Naive B cell (primary cell): ENCODE measurements at regions not wholly inside any gene's neighbourhood (a gene's known extent, or its start where the extent isn't known, plus 50 kb on each side); places are given as distances from the start of the nearest gene placed in this dataset.
"Not testable (repeated sequence)": the region's sequence is repeated elsewhere in the genome, so short reads cannot be mapped to it uniquely, and the experiment has no call there.

Source experiments
- ATAC-seq, 2 donors: fragments of 150-1000 bp; cut with Tn5 transposase; 2 replicates each; pipeline ENCODE4 v1.10.0; 2021; ENCODE audit warnings: low read depth in 2 of 2, mild to moderate bottlenecking in 2 of 2, moderate library complexity in 2 of 2
- DNase-seq: peaks from one replicate; pipeline ENCODE4 v3.0.0; 2022
- H3K27ac Mint-ChIP-seq, 6 donors: one replicate each; pipeline ENCODE4 v1.8.0; 2020 to 2022; ENCODE audit warnings: mild to moderate bottlenecking in 6 of 6, mixed read lengths in 6 of 6, moderate library complexity in 5 of 6, inconsistent platforms in 2 of 6
- H3K27me3 Mint-ChIP-seq, 3 donors: one replicate each; pipeline ENCODE4 v1.8.0; 2021 to 2022; ENCODE audit warnings: mixed read lengths in 3 of 3, mild to moderate bottlenecking in 1 of 3
- H3K36me3 Mint-ChIP-seq, 2 donors: one replicate each; pipeline ENCODE4 v1.8.0; 2020 to 2022; ENCODE audit warnings: mixed read lengths in 2 of 2, inconsistent platforms in 1 of 2, mild to moderate bottlenecking in 1 of 2
- H3K4me1 Mint-ChIP-seq, 3 donors: one replicate each; pipeline ENCODE4 v1.8.0; 2020 to 2022; ENCODE audit warnings: mixed read lengths in 3 of 3, inconsistent platforms in 1 of 3, mild to moderate bottlenecking in 1 of 3, moderate library complexity in 1 of 3
- H3K4me3 Mint-ChIP-seq, 8 donors: one replicate each; pipeline ENCODE4 v1.8.0; 2020 to 2022; ENCODE audit warnings: mild to moderate bottlenecking in 8 of 8, mixed read lengths in 8 of 8, moderate library complexity in 8 of 8, inconsistent platforms in 2 of 8
- H3K9me3 Mint-ChIP-seq, 7 donors: one replicate each; pipeline ENCODE4 v1.8.0; 2020 to 2022; ENCODE audit warnings: mixed read lengths in 7 of 7, mild to moderate bottlenecking in 5 of 7, inconsistent platforms in 2 of 7, moderate library complexity in 1 of 7

- Mint-ChIP-seq H3K4me3 (no peak overlapping the region), H3K27me3 (no peaks in the 10 kb centered on the region), H3K4me1 (no peaks in the 10 kb centered on the region), H3K9me3 (peaks cover 8 to 26% (median 15%) of the 10 kb centered on the region in 7 donors), H3K27ac (no peak overlapping the region), H3K36me3 (peaks cover 0 to 10% of the 10 kb centered on the region in 2 donors)
- ATAC-seq (no peak), DNase-seq (no peak)
Measured at GRCh38 chr6:141992109-141992508, 140.6 kb upstream of the GJE1 start.

- no peaks in the 10 kb centered on the region for H3K4me1 Mint-ChIP-seq
- H3K9me3 Mint-ChIP-seq, result peaks cover 0 to 13% (median 7%) of the 10 kb centered on the region in 7 donors
- ATAC-seq, result no peak
- no peak overlapping the region for H3K27ac Mint-ChIP-seq
- H3K27me3 Mint-ChIP-seq, result no peaks in the 10 kb centered on the region
- no peak for DNase-seq
- peaks cover 0 to 10% of the 10 kb centered on the region in 2 donors for H3K36me3 Mint-ChIP-seq
- no peak overlapping the region for H3K4me3 Mint-ChIP-seq
Measured at GRCh38 chr6:141990840-141991239, 141.9 kb upstream of the GJE1 start.

GRCh38 chr6:141989706-141989959 is 143.1 kb upstream of the GJE1 start:
- DNase-seq (no peak), ATAC-seq (no peak)
- Mint-ChIP-seq H3K27ac (no peak overlapping the region), H3K36me3 (no peaks in the 10 kb centered on the region), H3K4me3 (no peak overlapping the region), H3K4me1 (no peaks in the 10 kb centered on the region), H3K27me3 (no peaks in the 10 kb centered on the region), H3K9me3 (peaks cover 0 to 5% (median under 1%) of the 10 kb centered on the region in 7 donors)

GRCh38 chr6:141988954-141989705 is 143.6 kb upstream of the GJE1 start:
- H3K9me3 Mint-ChIP-seq, result peaks cover 0 to 5% (median 0%) of the 10 kb centered on the region in 7 donors
- ATAC-seq, result no peak
- no peaks in the 10 kb centered on the region for H3K36me3 Mint-ChIP-seq
- DNase-seq, result no peak
- H3K27ac Mint-ChIP-seq, result no peak overlapping the region
- H3K27me3 Mint-ChIP-seq, result no peaks in the 10 kb centered on the region
- H3K4me1 Mint-ChIP-seq, result no peaks in the 10 kb centered on the region
- no peak overlapping the region for H3K4me3 Mint-ChIP-seq

GRCh38 chr6:141988327-141988726 is 144.4 kb upstream of the GJE1 start:
- H3K27me3 Mint-ChIP-seq, result no peaks in the 10 kb centered on the region
- DNase-seq, result no peak
- no peak for ATAC-seq
- H3K9me3 Mint-ChIP-seq, result peaks cover 0 to 2% (median 0%) of the 10 kb centered on the region in 7 donors
- no peaks in the 10 kb centered on the region for H3K36me3 Mint-ChIP-seq
- H3K27ac Mint-ChIP-seq, result no peak overlapping the region
- no peak overlapping the region for H3K4me3 Mint-ChIP-seq
- H3K4me1 Mint-ChIP-seq, result no peaks in the 10 kb centered on the region

- Mint-ChIP-seq H3K36me3 (no peaks in the 10 kb centered on the region), H3K9me3 (peaks cover 0 to 2% (median 0%) of the 10 kb centered on the region in 7 donors), H3K27me3 (no peaks in the 10 kb centered on the region), H3K4me1 (no peaks in the 10 kb centered on the region), H3K4me3 (no peak overlapping the region), H3K27ac (no peak overlapping the region)
- no peak for ATAC-seq
- no peak for DNase-seq
Measured at GRCh38 chr6:141986457-141986856, 146.3 kb upstream of the GJE1 start.

GRCh38 chr6:141981190-141981589 is 151.5 kb upstream of the GJE1 start:
- H3K27ac Mint-ChIP-seq, result no peak overlapping the region
- DNase-seq (no peak), ATAC-seq (no peak)
- H3K36me3 Mint-ChIP-seq, result no peaks in the 10 kb centered on the region
- H3K4me1 Mint-ChIP-seq, result no peaks in the 10 kb centered on the region
- peaks cover 0 to 4% (median 0%) of the 10 kb centered on the region in 3 donors for H3K27me3 Mint-ChIP-seq
- peaks cover 0 to 2% (median 0%) of the 10 kb centered on the region in 7 donors for H3K9me3 Mint-ChIP-seq
- H3K4me3 Mint-ChIP-seq, result no peak overlapping the region

GRCh38 chr6:141977782-141978181 is 154.9 kb upstream of the GJE1 start:
- no peak overlapping the region for H3K27ac Mint-ChIP-seq
- H3K4me3 Mint-ChIP-seq, result no peak overlapping the region
- H3K9me3 Mint-ChIP-seq, result peaks cover 0 to 4% (median 0%) of the 10 kb centered on the region in 7 donors

GRCh38 chr6:141976994-141977393 is 155.7 kb upstream of the GJE1 start:
- Mint-ChIP-seq H3K9me3 (peaks cover 0 to 7% (median 0%) of the 10 kb centered on the region in 7 donors), H3K36me3 (no peaks in the 10 kb centered on the region)

More at GRCh38 chr6:141977782-141978181, 154.9 kb upstream of the GJE1 start:
- Mint-ChIP-seq H3K4me1 (no peaks in the 10 kb centered on the region), H3K36me3 (no peaks in the 10 kb centered on the region), H3K27me3 (peaks cover 0 to 4% (median 0%) of the 10 kb centered on the region in 3 donors)
- ATAC-seq (no peak), DNase-seq (no peak)

GRCh38 chr6:141969768-141970415 is 162.8 kb upstream of the GJE1 start:
- H3K27me3 Mint-ChIP-seq, H3K4me1 Mint-ChIP-seq, H3K4me3 Mint-ChIP-seq, ATAC-seq, DNase-seq, H3K27ac Mint-ChIP-seq, H3K36me3 Mint-ChIP-seq: not testable (repeated sequence)
- H3K9me3 Mint-ChIP-seq, result peaks cover 1 to 12% (median 7%) of the 10 kb centered on the region in 7 donors

More at GRCh38 chr6:141976994-141977393, 155.7 kb upstream of the GJE1 start:
- no peak overlapping the region for H3K27ac Mint-ChIP-seq
- H3K27me3 Mint-ChIP-seq, result peaks cover 0 to 4% (median 0%) of the 10 kb centered on the region in 3 donors
- no peak for DNase-seq
- no peaks in the 10 kb centered on the region for H3K4me1 Mint-ChIP-seq
- no peak overlapping the region for H3K4me3 Mint-ChIP-seq
- ATAC-seq, result no peak

- H3K27ac Mint-ChIP-seq, result no peak overlapping the region
- no peaks in the 10 kb centered on the region for H3K27me3 Mint-ChIP-seq
- peaks cover 0 to 2% (median 0%) of the 10 kb centered on the region in 3 donors for H3K4me1 Mint-ChIP-seq
- ATAC-seq, result no peak
- peaks cover 1 to 11% (median 7%) of the 10 kb centered on the region in 7 donors for H3K9me3 Mint-ChIP-seq
- no peaks in the 10 kb centered on the region for H3K36me3 Mint-ChIP-seq
- no peak for DNase-seq
- no peak overlapping the region for H3K4me3 Mint-ChIP-seq
Measured at GRCh38 chr6:141969201-141969600, 163.5 kb upstream of the GJE1 start.

GRCh38 chr6:141968632-141969031 is 164.1 kb upstream of the GJE1 start:
- ATAC-seq (no peak), DNase-seq (no peak)
- Mint-ChIP-seq H3K4me1 (peaks cover 0 to 2% (median 0%) of the 10 kb centered on the region in 3 donors), H3K27ac (no peak overlapping the region), H3K4me3 (no peak overlapping the region), H3K9me3 (peaks cover 1 to 11% (median 7%) of the 10 kb centered on the region in 7 donors), H3K36me3 (no peaks in the 10 kb centered on the region), H3K27me3 (no peaks in the 10 kb centered on the region)

- Mint-ChIP-seq H3K36me3 (no peaks in the 10 kb centered on the region), H3K27ac (peak overlapping the region in 1 of 6 donors; percentile 28), H3K4me1 (peaks cover 0 to 2% (median 0%) of the 10 kb centered on the region in 3 donors), H3K9me3 (peaks cover 0 to 11% (median 6%) of the 10 kb centered on the region in 7 donors), H3K4me3 (no peak overlapping the region), H3K27me3 (no peaks in the 10 kb centered on the region)
- no peak for DNase-seq
- no peak for ATAC-seq
Measured at GRCh38 chr6:141965016-141965545, 167.6 kb upstream of the GJE1 start.
